Calu3 (cell line): ENCODE measurements at regions not wholly inside any gene's neighbourhood (a gene's known extent, or its start where the extent isn't known, plus 50 kb on each side); places are given as distances from the start of the nearest gene placed in this dataset.

Experiments used
- BruUV-seq: library from RNA; stranded (reverse); fragments of 400-500 nt; replicated peaks from 2 replicates; lab custom pipeline; 2021; lab: Mats Ljungman, UMichigan
- CTCF ChIA-PET: fragments of 300-600 bp; sonication (Branson Sonifier 250); formaldehyde crosslinking; loops from one replicate; lab custom pipeline; 2022; ENCODE audit warnings: antibody characterized with exemption; lab: Charles Lee
- DNase-seq: peaks from one replicate; pipeline ENCODE4 v3.0.0; 2022
- H3K27ac Mint-ChIP-seq: one replicate; pipeline ENCODE4 v1.8.0; 2022; ENCODE audit warnings: mixed read lengths; ENCODE audit not compliant: unreplicated experiment
- H3K27me3 Mint-ChIP-seq: one replicate; pipeline ENCODE4 v1.8.0; 2022; ENCODE audit warnings: mixed read lengths; ENCODE audit not compliant: unreplicated experiment
- H3K36me3 Mint-ChIP-seq: one replicate; pipeline ENCODE4 v1.8.0; 2022; ENCODE audit warnings: mild to moderate bottlenecking, moderate library complexity, mixed read lengths; ENCODE audit not compliant: insufficient read depth, unreplicated experiment
- H3K4me1 Mint-ChIP-seq: one replicate; pipeline ENCODE4 v1.8.0; 2022; ENCODE audit warnings: mild to moderate bottlenecking, low read depth, mixed read lengths; ENCODE audit not compliant: unreplicated experiment
- H3K4me3 Mint-ChIP-seq: one replicate; pipeline ENCODE4 v1.8.0; 2022; ENCODE audit warnings: mild to moderate bottlenecking, low read depth, moderate library complexity, mixed read lengths; ENCODE audit not compliant: unreplicated experiment
- H3K9me3 Mint-ChIP-seq: one replicate; pipeline ENCODE4 v1.8.0; 2022; ENCODE audit warnings: low read depth, mixed read lengths; ENCODE audit not compliant: unreplicated experiment
- intact Hi-C: fragments of 100-400 bp; cut with micrococcal nuclease; formaldehyde crosslinking; loops from one replicate; pipeline ENCODE4 v1.10.0; 2022; ENCODE audit not compliant: unreplicated experiment
- TF ChIP-seq, protein P1 (sequence below): fragments of 200-600 bp; IDR thresholded peaks from one replicate; pipeline ENCODE4 v1.8.0; 2022; ENCODE audit warnings: antibody characterized with exemption; ENCODE audit not compliant: unreplicated experiment

DNA sequence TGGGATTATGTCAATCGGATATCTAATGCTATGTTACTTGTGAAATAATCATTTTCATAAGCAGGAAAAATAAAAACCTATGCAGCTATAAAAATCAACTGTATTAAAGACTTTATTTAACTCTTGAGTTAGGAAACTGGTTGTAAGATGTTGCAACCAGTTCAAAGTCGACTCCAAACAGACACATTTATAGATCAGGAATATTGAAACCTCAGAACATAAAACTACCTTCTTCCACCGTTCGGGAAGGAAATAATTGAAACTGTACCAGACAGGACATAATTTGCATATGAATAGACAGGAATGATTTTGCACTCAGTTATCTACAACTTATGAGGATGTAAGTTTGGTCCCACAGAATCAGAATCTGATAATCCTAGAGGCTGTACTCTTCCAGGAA, 181.8 kb upstream of the STS start:
- Mint-ChIP-seq H3K4me1 (no peaks in the 10 kb centered on the region), H3K36me3 (no peaks in the 10 kb centered on the region), H3K4me3 (no peak overlapping the region), H3K9me3 (peaks cover 6% of the 10 kb centered on the region), H3K27me3 (no peaks in the 10 kb centered on the region), H3K27ac (no peak overlapping the region)
- BruUV-seq = no TSS peak
- no peak for DNase-seq
- intact Hi-C loops = no loop called here
- CTCF ChIA-PET = no interaction called here
- TF ChIP-seq, protein P1, sequence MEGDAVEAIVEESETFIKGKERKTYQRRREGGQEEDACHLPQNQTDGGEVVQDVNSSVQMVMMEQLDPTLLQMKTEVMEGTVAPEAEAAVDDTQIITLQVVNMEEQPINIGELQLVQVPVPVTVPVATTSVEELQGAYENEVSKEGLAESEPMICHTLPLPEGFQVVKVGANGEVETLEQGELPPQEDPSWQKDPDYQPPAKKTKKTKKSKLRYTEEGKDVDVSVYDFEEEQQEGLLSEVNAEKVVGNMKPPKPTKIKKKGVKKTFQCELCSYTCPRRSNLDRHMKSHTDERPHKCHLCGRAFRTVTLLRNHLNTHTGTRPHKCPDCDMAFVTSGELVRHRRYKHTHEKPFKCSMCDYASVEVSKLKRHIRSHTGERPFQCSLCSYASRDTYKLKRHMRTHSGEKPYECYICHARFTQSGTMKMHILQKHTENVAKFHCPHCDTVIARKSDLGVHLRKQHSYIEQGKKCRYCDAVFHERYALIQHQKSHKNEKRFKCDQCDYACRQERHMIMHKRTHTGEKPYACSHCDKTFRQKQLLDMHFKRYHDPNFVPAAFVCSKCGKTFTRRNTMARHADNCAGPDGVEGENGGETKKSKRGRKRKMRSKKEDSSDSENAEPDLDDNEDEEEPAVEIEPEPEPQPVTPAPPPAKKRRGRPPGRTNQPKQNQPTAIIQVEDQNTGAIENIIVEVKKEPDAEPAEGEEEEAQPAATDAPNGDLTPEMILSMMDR = no peak

DNA sequence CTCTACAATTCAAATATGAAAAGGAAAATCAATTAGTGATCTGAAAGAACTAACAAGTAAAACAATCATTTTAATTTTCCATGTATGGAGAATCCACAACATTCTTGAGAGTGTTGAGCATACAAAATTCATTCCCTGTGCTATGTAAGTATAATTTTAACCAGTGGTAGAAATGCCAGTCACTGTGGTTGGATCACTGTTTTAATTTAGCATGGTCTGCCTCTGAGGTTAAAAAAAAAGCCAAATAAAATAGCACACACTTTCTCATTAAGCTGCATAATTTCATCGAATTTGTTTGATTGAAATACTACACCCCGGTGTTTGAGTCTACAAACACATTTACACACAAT, 185.5 kb upstream of the STS start:
- TF ChIP-seq, protein P1 = no peak
- Mint-ChIP-seq H3K9me3 (peaks cover 6% of the 10 kb centered on the region), H3K36me3 (no peaks in the 10 kb centered on the region), H3K27me3 (no peaks in the 10 kb centered on the region), H3K4me3 (no peak overlapping the region), H3K27ac (no peak overlapping the region), H3K4me1 (no peaks in the 10 kb centered on the region)
- DNase-seq = no peak
- intact Hi-C loops = no loop called here
- no TSS peak for BruUV-seq
- CTCF ChIA-PET = no interaction called here

DNA sequence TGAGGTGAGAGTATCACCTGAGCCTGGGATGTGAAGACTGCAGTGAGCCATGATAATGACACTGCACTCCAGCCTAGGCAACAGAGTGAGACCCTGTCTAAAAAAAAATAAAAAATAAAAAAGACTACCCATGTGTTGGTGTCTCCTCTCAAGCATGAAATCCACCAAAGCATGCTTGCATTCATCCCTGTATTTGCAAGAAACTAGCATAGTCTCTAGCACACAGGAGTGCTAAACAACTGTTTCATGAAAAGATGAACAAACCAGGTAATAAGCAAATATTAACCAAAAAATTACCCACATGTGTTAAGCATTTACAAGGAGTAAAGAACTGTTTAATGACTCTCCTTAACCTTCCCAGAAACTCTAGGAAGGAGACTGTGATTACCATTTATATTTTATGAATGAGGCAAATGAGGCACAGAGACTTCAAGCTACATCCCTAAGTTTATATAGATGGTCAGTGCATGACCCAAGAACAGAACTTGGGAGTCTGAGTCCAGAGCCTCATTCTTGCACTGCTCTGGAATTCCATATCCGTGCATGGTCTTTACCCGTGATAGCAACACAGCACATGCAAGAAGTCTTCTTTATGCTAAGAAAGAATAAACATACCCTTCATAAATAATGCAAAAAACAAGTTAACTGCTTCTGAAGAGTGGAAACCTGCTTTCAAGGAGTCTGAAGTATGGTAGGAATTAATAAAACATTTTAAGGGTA, 186.1 kb upstream of the STS start:
- no peak for DNase-seq
- Mint-ChIP-seq H3K4me1 (no peaks in the 10 kb centered on the region), H3K27ac (no peak overlapping the region), H3K4me3 (no peak overlapping the region), H3K36me3 (no peaks in the 10 kb centered on the region), H3K9me3 (peaks cover 8% of the 10 kb centered on the region), H3K27me3 (no peaks in the 10 kb centered on the region)
- intact Hi-C loops = no loop called here
- TF ChIP-seq, protein P1 = no peak
- BruUV-seq = no TSS peak
- CTCF ChIA-PET = no interaction called here

DNA sequence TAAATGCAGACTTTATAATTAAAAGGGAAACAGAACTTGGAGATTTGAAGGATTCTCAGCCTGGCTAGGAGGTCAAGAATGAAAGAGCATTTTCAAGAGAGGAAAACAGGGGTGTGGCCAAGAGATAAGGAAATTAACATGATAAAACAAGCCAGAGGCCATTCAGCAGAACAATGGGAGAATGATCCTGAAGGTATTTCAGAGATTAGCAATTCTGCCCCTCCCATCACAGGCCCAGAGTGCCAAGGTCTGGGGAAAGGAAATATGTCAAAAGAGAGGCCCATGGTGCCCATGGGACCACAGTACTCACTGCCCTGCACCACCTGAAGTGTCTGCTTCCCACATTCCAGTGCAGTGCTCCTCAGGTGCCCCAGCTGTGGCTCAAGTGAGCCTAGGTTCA, 188.5 kb upstream of the STS start:
- no peak overlapping the region for H3K4me3 Mint-ChIP-seq
- intact Hi-C loops = no loop called here
- no peaks in the 10 kb centered on the region for H3K36me3 Mint-ChIP-seq
- no peaks in the 10 kb centered on the region for H3K27me3 Mint-ChIP-seq
- BruUV-seq = no TSS peak
- H3K4me1 Mint-ChIP-seq = no peaks in the 10 kb centered on the region
- H3K9me3 Mint-ChIP-seq = peaks cover 9% of the 10 kb centered on the region
- TF ChIP-seq, protein P1 = no peak
- CTCF ChIA-PET = no interaction called here
- no peak for DNase-seq
- H3K27ac Mint-ChIP-seq = no peak overlapping the region
